PC-9 (cell line): ENCODE measurements at regions not wholly inside any gene's neighbourhood (a gene's known extent, or its start where the extent isn't known, plus 50 kb on each side); places are given as distances from the start of the nearest gene placed in this dataset.

Source experiments
- BruUV-seq: library from RNA; stranded (reverse); fragments of 400-500 nt; replicated peaks from 2 replicates; lab custom pipeline; 2021; lab: Mats Ljungman, UMichigan
- CTCF ChIA-PET: fragments of 300-600 bp; sonication (Branson Sonifier 250); formaldehyde crosslinking; loops from one replicate; lab custom pipeline; 2022; ENCODE audit warnings: antibody characterized with exemption; lab: Charles Lee
- POLR2A ChIA-PET: fragments of 300-600 bp; sonication (Branson Sonifier 250); formaldehyde crosslinking; loops from one replicate; lab custom pipeline; 2022; ENCODE audit warnings: antibody characterized with exemption; ENCODE audit not compliant: unreplicated experiment; lab: Charles Lee
- DNase-seq, 2 experiments: peaks; one replicate each; pipeline versions ENCODE4 v3.0.0 to v3.0.0-alpha.2; 2015 to 2022; ENCODE audit warnings: mixed read lengths in 1 of 2
- H2AFZ ChIP-seq: fragments of 200-600 bp; sonication (generic); 2 replicates; pipeline ENCODE4 v1.8.1; 2017; ENCODE audit warnings: antibody characterized with exemption
- H3F3A ChIP-seq: fragments of 200-600 bp; sonication (generic); 2 replicates; pipeline ENCODE4 v1.8.1; 2017; ENCODE audit warnings: antibody characterized with exemption, mild to moderate bottlenecking, low read depth; ENCODE audit not compliant: insufficient read depth
- H3K27ac ChIP-seq: fragments of 200-600 bp; sonication (generic); 2 replicates; pipeline ENCODE4 v1.6.1; 2016; ENCODE audit warnings: mixed run types
- H3K27me3 ChIP-seq: fragments of 200-600 bp; sonication (generic); 2 replicates; pipeline ENCODE4 v1.6.1; 2016; ENCODE audit warnings: low read depth, mixed run types; ENCODE audit not compliant: insufficient read depth
- H3K36me3 ChIP-seq: fragments of 200-600 bp; sonication (generic); 2 replicates; pipeline ENCODE4 v1.6.1; 2016; ENCODE audit warnings: low read depth, mixed run types
- H3K4me1 ChIP-seq: fragments of 200-600 bp; sonication (generic); replicated peaks from 2 replicates; pipeline ENCODE4 v1.6.1; 2016; ENCODE audit warnings: mixed run types; ENCODE audit not compliant: insufficient read depth
- H3K4me2 ChIP-seq: fragments of 200-600 bp; sonication (generic); 2 replicates; pipeline ENCODE4 v1.6.1; 2017; ENCODE audit warnings: mixed run types
- H3K4me3 ChIP-seq: fragments of 200-600 bp; sonication (generic); 2 replicates; pipeline ENCODE4 v1.6.1; 2016; ENCODE audit warnings: mixed run types
- H3K79me2 ChIP-seq: fragments of 200-600 bp; sonication (generic); 2 replicates; pipeline ENCODE4 v1.6.1; 2017; ENCODE audit warnings: low read depth, mixed run types
- H3K9me2 ChIP-seq: fragments of 200-600 bp; sonication (generic); 2 replicates; pipeline ENCODE4 v1.8.1; 2017; ENCODE audit warnings: mild to moderate bottlenecking; ENCODE audit not compliant: insufficient read depth
- H3K9me3 ChIP-seq: fragments of 200-600 bp; sonication (generic); 2 replicates; pipeline ENCODE4 v1.8.1; 2016; ENCODE audit warnings: low read depth; ENCODE audit not compliant: insufficient read depth
- H4K20me1 ChIP-seq: fragments of 200-600 bp; sonication (generic); 2 replicates; pipeline ENCODE4 v1.8.1; 2017; ENCODE audit not compliant: insufficient read depth
- CTCF ChIP-seq: fragments of 200-600 bp; sonication (generic); conservative IDR thresholded peaks from 2 replicates; pipeline ENCODE4 v1.6.1; 2017; ENCODE audit warnings: mixed run types, antibody characterized with exemption, mild to moderate bottlenecking, moderate library complexity
- EZH2 ChIP-seq: fragments of 200-600 bp; sonication (generic); IDR thresholded peaks from 2 replicates; pipeline ENCODE4 v1.8.0; 2017; ENCODE audit warnings: antibody characterized with exemption, low read depth
- intact Hi-C: fragments of 100-400 bp; cut with micrococcal nuclease; formaldehyde crosslinking; loops from one replicate; pipeline ENCODE4 v1.10.0; 2022; ENCODE audit not compliant: unreplicated experiment

- H3K9me3 ChIP-seq = no peaks in the 10 kb centered on the region
- ChIA-PET CTCF (no interaction called here), POLR2A (no interaction called here)
- no peaks in the 10 kb centered on the region for H3K27me3 ChIP-seq
- H3K4me1 ChIP-seq = no peaks in the 10 kb centered on the region
- no peak overlapping the region for H2AFZ ChIP-seq
- H3K27ac ChIP-seq = no peak overlapping the region
- no peaks in the 10 kb centered on the region for H3F3A ChIP-seq
- intact Hi-C loops = no loop called here
- no peak overlapping the region for H3K4me2 ChIP-seq
- H3K9me2 ChIP-seq = peaks cover 5% of the 10 kb centered on the region; the same call in 1 of the 2 replicates
- no peaks in the 10 kb centered on the region for H3K36me3 ChIP-seq
- no peak overlapping the region for H3K4me3 ChIP-seq
- H3K79me2 ChIP-seq = no peaks in the 10 kb centered on the region
- no peaks in the 10 kb centered on the region for H4K20me1 ChIP-seq
- DNase-seq = no peak
- BruUV-seq = no TSS peak
- no peak for TF ChIP-seq CTCF
- TF ChIP-seq EZH2 = no peak
Observed at GRCh38 chr12:87047691-87048090, 791.5 kb upstream of the MGAT4C start.

GRCh38 chr12:87039536-87039935 is 783.3 kb upstream of the MGAT4C start:
- ChIA-PET POLR2A (no interaction called here), CTCF (no interaction called here)
- Histone ChIP-seq H3K4me2 (no peak overlapping the region), H3K27ac (no peak overlapping the region), H4K20me1 (no peaks in the 10 kb centered on the region), H3K4me1 (no peaks in the 10 kb centered on the region), H3K36me3 (no peaks in the 10 kb centered on the region), H3F3A (no peaks in the 10 kb centered on the region), H2AFZ (no peak overlapping the region), H3K9me2 (no peaks in the 10 kb centered on the region), H3K27me3 (no peaks in the 10 kb centered on the region), H3K79me2 (no peaks in the 10 kb centered on the region), H3K4me3 (no peak overlapping the region), H3K9me3 (no peaks in the 10 kb centered on the region)
- no peak for TF ChIP-seq EZH2
- no peak for TF ChIP-seq CTCF
- DNase-seq = no peak
- intact Hi-C loops = no loop called here
- no TSS peak for BruUV-seq

GRCh38 chr12:87038098-87038497 is 781.9 kb upstream of the MGAT4C start:
- Histone ChIP-seq H3K79me2 (no peaks in the 10 kb centered on the region), H3K4me3 (no peak overlapping the region), H4K20me1 (no peaks in the 10 kb centered on the region), H3K4me2 (no peak overlapping the region), H3K27ac (no peak overlapping the region), H3K9me2 (no peaks in the 10 kb centered on the region), H3F3A (no peaks in the 10 kb centered on the region), H3K27me3 (no peaks in the 10 kb centered on the region), H3K9me3 (no peaks in the 10 kb centered on the region), H3K36me3 (no peaks in the 10 kb centered on the region), H2AFZ (no peak overlapping the region), H3K4me1 (no peaks in the 10 kb centered on the region)
- ChIA-PET POLR2A (no interaction called here), CTCF (no interaction called here)
- TF ChIP-seq EZH2 (no peak), CTCF (no peak)
- no TSS peak for BruUV-seq
- no peak for DNase-seq
- intact Hi-C loops = no loop called here
